HG03097 (cell line): ENCODE measurements at regions not wholly inside any gene's neighbourhood (a gene's known extent, or its start where the extent isn't known, plus 50 kb on each side); places are given as distances from the start of the nearest gene placed in this dataset.
"Not testable (repeated sequence)": the region's sequence is repeated elsewhere in the genome, so short reads cannot be mapped to it uniquely, and the experiment has no call there.

Experiments
- ATAC-seq: cut with Tn5 transposase; IDR thresholded peaks from one replicate; pipeline ENCODE4 v1.9.1; 2021; ENCODE audit not compliant: unreplicated experiment, low FRiP score

DNA sequence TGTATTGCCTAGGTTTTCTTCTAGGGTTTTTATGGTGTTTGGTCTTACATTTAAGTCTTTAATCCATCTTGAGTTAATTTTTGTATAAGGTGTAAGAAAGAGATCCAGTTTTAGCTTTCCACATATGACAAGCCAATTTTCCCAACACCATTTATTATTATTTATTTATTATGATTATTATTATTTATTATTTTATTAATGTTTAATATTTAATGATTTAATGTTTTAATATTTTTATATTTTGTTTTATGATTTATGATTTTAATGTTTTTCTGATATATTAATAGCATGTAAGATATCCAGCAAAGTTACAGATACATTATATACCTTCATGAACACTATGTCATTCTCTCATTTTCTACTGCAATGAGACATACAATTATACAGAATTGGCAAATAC is 1082.0 kb downstream of the DSC3 start:
- ATAC-seq, result no peak

DNA sequence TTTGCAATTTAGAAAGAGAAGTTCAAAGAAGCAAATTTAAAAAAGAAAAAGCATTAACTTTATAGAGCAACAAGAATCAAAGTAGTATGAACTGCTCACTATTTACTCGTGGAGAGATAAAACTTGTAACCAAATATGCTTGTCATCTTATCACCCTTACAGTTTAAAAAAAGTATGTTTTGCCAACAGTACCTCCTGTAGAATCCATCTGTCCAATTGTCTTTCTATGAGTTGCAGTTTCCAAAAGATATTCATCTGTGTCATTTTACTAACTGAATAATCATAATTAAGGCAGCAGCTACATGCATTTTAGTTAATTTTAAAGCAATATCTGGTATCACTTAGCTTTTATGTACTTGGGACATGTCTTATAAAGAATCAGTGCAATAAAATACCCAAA is 1112.3 kb downstream of the DSC3 start:
- ATAC-seq, result no peak

DNA sequence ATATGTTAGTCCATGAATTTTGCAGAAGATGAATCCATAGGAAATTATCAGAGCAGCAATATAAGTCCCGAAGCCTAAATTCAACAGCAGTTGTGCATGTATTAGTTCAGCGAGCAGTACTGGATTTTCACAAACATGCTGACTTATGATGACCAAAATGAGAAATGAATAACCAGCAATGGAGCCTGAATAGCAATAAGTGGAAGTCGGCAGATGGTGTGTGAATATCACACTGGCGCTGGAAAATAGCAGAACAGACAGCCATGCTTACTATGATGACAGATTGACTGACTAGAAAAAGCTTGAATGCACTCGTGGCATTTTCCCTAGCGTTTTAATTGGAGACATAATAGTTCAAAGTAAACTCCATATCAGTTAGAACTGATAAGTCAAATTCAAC is 1114.5 kb downstream of the DSC3 start:
- no peak for ATAC-seq

DNA sequence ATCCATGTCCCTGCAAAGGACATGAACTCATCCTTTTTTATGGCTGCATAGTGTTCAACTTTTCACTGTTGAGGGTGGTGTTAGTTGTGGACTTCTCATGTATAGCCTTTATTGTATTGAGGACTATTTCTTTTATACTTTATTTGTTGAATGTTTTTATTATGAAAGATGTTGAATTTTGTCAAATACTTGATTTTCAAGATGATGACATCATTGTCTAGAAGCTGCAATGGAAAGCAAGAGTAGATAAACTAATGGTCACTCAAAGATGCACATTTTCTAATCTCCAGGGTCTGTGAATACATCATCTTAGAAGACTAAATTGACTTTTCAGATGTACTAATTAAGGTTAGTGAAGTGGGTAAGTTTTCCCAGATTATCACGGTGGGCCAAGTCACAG is 1117.0 kb downstream of the DSC3 start:
- no peak for ATAC-seq

DNA sequence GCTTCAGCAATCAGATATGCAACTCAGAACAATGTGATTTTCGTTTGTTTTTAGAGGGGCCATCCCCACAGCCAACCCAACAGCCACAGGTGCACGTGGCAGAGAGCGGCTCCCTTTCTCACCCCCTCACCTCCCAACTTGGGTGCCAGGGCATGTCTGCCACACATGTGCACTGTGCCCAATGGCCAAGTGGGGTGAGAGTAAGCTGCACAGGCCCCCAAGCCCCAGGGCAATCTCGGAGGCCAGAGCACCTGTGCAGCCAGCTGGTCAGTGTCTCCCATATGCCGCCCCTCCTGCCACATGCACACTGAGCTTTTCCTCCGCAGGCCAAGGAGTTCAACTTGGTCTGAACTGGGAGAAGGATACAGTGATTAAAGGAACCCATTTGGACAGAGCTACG is 1130.2 kb downstream of the DSC3 start:
- no peak for ATAC-seq

DNA sequence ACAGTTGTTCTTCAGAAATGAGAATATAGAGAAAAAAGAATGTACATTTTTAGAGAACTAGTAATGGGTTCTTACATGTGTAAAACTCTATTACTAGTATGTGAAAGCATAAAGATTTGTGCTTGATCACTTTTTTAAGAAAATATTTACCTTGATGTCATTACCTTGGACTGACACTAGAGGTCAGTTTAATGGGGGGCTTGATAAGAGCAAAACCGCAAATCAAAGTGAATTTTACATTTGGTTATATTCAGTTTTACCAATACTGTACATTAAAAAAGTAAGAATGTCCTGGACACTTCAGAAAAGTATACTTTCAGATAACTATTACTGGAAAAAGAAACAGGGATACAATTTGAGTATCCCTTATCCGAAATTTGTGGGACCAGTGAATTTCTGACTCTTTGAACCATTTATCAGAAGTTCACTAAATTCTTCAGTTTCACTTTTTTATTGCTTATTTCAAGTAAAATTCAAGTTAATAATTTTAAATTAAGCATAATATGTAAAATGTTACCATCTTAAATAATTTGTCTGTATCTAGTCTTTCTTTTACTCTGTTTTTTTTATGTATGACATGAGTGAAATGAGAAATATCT is 1149.5 kb downstream of the DSC3 start:
- no peak for ATAC-seq

DNA sequence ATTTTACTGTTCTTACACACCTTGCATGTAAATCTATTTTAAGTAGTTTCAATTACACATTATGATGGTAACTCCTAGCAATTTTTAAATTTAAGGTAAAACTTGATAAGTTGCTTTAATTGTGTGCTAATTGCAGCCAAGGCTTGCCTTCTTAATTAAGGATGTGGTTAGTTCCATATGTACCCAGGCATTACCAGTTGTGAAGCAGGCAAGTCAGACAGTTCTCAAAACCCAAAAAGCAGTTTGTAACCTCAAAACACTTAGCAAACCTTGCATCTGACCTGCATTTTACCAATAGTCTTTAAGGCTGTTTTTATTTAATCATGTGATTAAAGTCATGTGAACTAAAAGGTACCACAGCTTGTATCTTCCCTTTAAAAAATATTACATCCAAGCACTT is 1159.4 kb downstream of the DSC3 start:
- ATAC-seq, result no peak

DNA sequence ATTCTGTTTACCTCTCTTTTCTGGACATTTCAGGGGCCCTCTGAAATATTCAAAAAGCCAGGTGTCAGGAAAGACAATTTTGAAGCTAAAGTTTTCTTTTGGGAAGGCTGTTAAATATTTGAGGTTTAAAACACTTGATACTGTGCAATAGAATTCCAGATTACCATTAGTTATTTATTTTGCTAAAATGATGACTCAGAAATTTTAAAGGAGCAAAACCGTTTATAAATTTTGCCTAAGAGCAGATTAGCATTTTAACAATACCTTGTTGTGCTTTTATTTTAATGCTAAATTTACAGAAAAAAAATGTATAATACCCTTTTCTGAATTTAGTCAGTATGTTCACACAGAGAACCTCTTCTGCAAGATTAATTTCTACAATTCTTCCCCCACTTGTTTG is 1159.9 kb downstream of the DSC3 start:
- no peak for ATAC-seq

DNA sequence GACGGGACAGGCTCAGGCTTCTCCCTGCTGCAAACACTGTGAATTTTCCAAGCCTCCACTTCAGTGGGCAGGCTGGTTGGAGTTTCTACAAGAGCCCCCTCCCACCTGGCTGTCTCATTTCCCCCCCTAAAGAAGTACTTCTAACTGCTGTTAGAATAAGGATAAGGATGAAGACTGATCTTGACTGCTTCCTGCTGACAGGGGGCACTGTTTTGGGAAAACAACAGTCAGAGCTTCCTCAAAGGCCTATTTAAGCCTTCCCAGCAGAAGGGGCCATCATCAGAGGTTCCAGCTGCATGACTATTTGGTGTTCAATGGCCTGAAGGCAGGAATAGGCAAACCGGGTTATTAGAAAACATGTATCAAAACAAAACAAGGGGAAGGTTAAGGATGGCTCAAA is 1162.8 kb downstream of the DSC3 start:
- no peak for ATAC-seq

DNA sequence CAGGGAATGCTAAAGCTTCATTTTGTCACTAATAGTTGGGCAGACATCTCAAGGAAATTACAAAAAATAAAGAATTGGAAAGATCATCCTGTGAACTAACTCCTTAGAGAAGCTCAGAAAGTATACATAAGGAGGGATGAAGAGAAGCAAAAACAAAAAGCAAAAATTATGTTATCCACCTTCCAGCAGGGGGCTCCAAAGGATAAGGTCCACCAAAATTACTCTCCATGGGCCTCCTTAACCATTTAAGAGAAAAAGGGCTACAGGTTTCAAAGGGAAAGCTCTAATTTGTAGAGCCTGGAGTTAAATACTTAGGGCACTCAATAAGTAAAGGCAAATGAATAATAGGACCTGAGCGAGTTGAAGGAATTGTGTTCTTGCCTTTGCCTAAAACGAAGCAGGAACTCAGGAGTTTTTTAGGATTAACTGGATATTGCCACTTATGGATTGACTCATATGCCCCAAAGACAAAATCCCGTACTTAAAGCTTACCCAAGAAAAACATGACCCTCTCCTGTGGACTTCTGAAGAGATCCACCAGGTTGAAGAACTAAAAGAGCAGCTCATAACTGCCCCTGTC is 1167.9 kb downstream of the DSC3 start:
- no peak for ATAC-seq

DNA sequence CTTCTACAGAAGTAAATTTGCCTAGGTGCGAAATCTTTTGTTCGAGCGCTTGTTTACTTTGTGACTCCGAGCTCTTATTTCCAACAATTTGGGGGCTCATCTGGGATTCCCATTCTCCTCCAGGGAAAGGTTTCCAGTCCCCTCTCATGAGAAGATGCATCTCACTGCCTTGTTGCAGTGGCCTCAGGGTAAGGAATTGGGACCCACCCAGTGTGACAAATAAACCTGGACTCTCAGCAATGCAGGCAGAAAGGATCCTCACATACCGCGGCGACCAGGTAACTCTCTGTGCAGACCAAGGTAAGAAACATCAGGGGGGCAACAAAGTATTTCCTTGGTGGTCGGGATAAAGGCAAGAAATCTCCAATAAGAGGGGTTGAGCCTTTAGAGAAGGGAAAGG is 1169.3 kb downstream of the DSC3 start:
- ATAC-seq, result no peak

DNA sequence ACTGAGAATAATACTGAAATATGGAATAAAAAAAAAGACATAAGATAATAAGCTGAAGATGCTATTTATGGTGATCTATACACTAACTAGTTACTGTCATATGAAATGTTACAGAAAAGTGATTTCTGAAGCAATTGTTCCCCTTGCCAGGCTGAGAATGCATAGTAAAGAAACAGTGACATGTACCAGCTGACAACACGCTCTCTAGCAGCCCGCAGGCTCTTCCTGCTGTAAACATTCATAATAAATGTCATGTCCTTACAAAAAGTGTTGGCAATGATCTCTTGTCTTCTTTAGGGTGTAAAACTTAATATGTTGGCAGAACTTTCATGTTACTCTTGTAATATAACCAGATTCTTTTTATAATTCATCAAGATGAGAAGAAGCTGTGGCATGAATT is 1171.3 kb downstream of the DSC3 start:
- no peak for ATAC-seq

DNA sequence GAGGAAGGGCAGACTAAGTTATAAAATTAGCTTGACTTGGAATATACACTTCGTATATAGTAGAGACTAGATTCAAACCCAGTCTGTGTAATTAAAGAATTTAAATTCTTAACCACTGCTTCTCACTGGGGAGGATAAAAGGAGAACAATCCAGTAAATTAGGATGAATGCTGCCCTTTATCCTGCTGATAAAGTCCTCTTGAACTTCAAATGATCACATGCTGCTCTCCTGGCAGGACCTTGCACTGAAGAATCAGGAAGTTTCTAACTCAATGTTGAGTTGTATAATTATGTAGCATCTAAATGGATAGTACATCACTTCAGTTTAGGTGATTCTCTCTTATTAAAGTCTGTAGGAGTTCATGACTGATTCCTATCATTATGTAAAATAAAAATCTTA is 1179.7 kb downstream of the DSC3 start:
- ATAC-seq, result no peak

DNA sequence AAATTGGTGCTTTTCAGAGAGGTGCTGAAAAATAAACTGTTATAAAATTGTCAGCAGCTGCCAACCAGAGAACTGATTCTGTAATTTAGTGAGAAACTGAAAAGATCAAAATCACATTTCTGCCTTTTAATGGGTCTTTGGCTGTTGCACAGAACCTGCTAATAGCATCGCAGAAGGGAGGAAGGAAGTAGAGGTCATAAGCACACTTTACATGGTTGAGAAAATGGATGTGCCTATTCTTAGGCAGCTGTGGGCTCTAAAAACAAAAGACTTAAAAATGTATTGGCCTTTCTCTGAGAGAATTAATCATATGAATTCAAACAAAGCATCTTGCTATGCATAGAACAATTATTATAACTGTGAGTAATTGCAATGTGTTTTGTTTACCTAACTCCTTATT is 1186.9 kb downstream of the DSC3 start:
- ATAC-seq, result no peak

DNA sequence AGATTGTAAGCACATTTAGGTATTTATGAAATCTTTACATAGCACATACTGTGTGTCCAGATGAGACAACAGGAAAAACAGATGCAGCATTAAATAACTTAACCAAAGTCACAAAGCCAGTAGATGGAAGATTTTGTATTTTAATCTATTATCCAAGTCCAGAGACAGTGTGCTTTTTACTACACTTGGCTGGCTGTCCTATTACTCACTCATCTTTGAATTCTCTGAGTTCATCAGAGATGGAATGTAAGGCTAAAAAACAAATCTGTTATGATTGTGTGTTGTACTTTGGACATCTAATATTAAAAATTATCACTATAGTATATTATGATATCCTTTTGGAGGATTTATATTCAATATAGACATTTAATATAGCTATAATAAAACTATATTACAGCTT is 1189.4 kb downstream of the DSC3 start:
- ATAC-seq, result no peak

DNA sequence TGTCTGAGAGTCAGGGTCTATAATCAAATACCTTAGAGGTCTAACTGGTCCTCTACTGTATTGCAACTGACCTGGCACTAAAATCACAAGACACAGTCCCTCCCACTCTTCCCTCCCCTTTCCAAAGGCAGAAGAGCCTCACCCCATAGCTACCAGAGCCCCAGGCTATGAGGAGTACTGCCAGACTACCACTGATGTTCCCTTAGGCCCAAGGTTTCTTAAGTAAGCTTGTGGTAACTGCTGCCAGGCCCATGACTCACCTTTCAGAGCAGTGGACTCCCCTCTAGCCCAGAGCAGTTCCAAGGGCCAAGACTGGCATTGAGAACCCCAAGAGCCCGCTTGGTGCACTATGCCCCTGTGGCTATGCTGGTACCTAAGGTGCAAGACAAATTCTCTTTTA is 1193.4 kb downstream of the DSC3 start:
- no peak for ATAC-seq

DNA sequence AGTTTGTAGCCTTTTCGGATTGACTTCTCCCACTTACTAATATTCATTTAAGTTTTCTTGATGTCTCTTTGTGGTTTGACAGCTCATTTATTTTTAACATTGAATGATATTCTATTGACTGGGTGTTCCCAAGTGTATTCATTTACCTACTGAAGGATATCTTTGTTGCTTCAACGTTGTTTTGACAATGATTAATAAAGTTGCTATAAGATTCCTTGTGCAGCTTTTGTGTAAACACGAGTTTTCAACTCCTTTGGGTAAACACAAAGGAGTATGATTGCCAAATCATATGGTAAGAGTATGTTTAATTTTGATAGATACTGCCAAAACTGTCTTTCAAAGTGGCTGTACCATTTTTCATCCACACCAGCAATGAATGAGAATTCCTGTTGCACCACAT is 1200.9 kb downstream of the DSC3 start:
- no peak for ATAC-seq

DNA sequence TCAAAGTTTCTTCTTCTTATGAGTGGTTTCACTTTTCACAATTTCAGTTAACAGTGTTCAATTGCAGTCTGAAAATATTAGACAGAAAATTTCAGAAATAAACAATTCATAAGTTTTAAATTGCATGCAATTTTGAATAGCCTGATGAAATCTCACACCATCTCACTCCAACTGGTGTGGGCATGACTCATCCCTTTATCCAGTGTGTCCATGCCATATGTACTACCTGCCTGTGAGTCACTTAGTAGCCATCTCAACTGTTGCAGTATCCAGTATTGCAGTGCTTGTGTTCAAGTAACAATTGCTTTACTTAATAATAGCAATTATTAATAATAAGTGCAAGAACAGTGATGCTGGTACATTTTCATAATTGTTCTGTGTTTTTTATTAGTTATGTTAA is 1202.5 kb downstream of the DSC3 start:
- no peak for ATAC-seq

DNA sequence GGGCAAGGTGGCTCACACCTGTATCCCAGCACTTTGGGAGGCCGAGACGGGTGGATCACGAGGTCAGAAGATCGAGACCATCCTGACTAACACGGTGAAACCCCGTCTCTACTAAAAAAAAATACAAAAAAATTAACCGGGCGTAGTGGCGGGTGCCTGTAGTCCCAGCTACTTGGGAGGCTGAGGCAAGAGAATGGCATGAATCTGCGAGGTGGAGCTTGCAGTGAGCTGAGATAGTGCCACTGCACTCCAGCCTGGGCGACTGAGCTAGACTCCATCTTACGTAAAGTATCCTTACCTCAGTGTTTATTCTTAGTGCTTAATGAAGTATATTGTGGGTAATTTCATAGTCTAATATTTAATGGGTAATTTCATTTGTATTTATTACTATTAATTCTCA is 1203.6 kb downstream of the DSC3 start:
- ATAC-seq, result not testable (repeated sequence)

DNA sequence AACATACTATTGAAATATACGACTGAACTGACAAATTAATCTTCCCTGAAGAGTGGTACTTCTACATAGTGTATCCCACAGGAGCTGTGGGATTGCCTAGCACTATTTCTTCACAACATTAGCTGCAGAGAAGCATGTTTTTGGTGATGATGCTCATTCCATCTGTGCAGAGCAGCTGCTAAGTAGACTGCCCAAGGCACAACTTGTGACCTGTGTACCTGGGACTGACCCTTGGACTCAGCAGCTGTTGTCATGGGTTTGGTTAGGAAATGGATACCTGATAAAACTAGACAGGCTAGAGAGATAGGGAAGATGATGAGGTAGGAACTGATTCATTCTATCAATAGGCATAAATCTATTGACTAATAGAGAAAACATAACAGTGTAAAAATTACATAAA is 1204.0 kb downstream of the DSC3 start:
- ATAC-seq, result no peak

DNA sequence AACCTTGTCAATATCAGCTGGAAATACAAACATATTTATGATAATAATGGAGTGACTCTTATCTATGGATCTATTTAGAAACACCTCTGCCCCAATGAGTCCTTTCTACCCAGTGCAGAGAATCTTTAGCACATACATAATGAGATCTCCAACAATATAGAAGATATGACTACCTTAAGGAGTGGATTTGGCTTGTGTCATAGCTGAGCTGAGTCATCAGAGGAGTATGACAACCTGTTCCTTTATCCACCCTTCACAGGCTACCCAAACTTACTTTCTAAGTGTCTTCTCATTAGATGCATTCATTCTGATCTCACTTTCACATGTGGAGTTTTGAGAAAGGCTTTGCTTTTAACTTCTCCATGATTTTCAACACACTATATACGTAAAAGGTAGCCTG is 1218.9 kb downstream of the DSC3 start:
- ATAC-seq, result no peak

DNA sequence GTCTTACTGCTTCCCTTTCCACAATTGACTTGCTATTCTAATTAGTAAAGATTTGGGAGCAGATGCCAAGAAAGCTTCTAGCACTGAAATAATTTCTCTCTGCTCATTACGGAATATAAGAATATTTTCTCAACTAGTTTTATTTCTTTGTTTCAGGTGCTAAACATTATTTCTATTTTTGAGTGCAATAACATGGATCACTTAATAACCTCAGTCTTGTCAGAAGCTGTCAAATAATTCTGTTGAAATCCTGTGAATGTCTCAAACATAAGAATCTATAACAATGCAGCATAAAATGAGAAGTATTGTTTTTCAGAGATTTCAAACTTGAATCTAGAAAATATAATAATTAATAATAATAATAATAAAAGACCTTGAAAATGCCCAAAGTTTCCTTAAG is 1221.0 kb downstream of the DSC3 start:
- ATAC-seq, result no peak

DNA sequence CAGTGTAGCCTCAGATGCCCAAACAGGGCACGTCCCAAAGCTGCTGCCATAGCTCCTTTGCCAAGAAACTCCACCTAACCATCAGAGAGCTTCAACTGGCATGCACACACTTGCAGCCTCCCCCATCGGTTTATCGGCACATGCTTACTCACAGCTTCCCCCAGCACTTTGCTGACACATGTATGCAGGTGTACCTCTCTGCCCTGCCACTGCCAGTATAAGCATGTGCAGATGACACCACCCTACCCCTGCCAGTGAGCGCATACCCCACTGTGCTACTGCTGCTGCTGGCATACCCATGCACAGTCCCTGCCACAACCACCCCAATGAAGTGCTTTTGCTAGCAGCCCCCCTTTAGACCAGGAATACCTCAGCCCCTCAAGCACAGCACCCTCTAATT is 1231.0 kb downstream of the DSC3 start:
- no peak for ATAC-seq
